ENCODE measurements at regions not wholly inside any gene's neighbourhood (a gene's known extent, or its start where the extent isn't known, plus 50 kb on each side); places are given as distances from the start of the nearest gene placed in this dataset.

DNA sequence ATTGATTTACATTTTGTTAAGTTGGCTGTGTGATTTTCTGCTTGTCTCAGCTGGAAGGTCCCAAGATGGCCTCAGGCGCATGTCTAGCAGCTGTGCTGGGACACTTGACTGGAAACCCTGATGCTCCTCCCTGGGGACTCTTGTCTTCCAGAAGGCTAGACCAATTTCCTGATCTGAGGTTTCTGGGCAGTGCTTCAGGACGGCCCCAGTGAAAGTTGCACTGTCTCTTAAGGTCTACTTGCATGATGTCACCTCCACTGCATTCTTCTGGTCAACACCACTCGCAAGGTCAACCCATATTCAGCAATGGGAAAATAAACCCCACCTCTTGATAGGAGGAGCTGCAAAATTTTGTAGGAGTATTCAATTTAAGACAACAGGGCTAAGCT is 116.0 kb downstream of the SALL1 start:
- TF ChIP-seq FOXJ3 (CRISPR knock-in tag; IDR thresholded peaks at IDR 0.05; ENCODE audit: borderline replicate concordance) (no peak), NFE2L1 (CRISPR knock-in tag; IDR thresholded peaks at IDR 0.05) (no peak), GABPB1 (CRISPR knock-in tag; IDR thresholded peaks at IDR 0.05) (no peak), RORB (CRISPR knock-in tag; IDR thresholded peaks at IDR 0.05) (no peak), CREB1 (CRISPR knock-in tag; IDR thresholded peaks at IDR 0.05) (no peak), ZNF263 (CRISPR knock-in tag; IDR thresholded peaks at IDR 0.05; ENCODE audit: low read depth) (no peak), ZNF416 (CRISPR knock-in tag; IDR thresholded peaks at IDR 0.05) (no peak), TEAD1 (CRISPR knock-in tag; IDR thresholded peaks at IDR 0.05) (no peak)
- TF ChIP-seq, protein P1, sequence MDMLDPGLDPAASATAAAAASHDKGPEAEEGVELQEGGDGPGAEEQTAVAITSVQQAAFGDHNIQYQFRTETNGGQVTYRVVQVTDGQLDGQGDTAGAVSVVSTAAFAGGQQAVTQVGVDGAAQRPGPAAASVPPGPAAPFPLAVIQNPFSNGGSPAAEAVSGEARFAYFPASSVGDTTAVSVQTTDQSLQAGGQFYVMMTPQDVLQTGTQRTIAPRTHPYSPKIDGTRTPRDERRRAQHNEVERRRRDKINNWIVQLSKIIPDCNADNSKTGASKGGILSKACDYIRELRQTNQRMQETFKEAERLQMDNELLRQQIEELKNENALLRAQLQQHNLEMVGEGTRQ (CRISPR knock-in tag; IDR thresholded peaks at IDR 0.05): no peak
- TF ChIP-seq, protein P2, sequence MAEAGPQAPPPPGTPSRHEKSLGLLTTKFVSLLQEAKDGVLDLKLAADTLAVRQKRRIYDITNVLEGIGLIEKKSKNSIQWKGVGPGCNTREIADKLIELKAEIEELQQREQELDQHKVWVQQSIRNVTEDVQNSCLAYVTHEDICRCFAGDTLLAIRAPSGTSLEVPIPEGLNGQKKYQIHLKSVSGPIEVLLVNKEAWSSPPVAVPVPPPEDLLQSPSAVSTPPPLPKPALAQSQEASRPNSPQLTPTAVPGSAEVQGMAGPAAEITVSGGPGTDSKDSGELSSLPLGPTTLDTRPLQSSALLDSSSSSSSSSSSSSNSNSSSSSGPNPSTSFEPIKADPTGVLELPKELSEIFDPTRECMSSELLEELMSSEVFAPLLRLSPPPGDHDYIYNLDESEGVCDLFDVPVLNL (CRISPR knock-in tag; IDR thresholded peaks at IDR 0.05; ENCODE audit: borderline replicate concordance, low read depth): no peak
- TF ChIP-seq, protein P3, sequence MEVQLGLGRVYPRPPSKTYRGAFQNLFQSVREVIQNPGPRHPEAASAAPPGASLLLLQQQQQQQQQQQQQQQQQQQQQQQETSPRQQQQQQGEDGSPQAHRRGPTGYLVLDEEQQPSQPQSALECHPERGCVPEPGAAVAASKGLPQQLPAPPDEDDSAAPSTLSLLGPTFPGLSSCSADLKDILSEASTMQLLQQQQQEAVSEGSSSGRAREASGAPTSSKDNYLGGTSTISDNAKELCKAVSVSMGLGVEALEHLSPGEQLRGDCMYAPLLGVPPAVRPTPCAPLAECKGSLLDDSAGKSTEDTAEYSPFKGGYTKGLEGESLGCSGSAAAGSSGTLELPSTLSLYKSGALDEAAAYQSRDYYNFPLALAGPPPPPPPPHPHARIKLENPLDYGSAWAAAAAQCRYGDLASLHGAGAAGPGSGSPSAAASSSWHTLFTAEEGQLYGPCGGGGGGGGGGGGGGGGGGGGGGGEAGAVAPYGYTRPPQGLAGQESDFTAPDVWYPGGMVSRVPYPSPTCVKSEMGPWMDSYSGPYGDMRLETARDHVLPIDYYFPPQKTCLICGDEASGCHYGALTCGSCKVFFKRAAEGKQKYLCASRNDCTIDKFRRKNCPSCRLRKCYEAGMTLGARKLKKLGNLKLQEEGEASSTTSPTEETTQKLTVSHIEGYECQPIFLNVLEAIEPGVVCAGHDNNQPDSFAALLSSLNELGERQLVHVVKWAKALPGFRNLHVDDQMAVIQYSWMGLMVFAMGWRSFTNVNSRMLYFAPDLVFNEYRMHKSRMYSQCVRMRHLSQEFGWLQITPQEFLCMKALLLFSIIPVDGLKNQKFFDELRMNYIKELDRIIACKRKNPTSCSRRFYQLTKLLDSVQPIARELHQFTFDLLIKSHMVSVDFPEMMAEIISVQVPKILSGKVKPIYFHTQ (CRISPR knock-in tag; IDR thresholded peaks at IDR 0.05): no peak
- TF ChIP-seq, protein P4, sequence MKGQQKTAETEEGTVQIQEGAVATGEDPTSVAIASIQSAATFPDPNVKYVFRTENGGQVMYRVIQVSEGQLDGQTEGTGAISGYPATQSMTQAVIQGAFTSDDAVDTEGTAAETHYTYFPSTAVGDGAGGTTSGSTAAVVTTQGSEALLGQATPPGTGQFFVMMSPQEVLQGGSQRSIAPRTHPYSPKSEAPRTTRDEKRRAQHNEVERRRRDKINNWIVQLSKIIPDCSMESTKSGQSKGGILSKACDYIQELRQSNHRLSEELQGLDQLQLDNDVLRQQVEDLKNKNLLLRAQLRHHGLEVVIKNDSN (CRISPR knock-in tag; IDR thresholded peaks at IDR 0.05): no peak
- TF ChIP-seq, protein P5, sequence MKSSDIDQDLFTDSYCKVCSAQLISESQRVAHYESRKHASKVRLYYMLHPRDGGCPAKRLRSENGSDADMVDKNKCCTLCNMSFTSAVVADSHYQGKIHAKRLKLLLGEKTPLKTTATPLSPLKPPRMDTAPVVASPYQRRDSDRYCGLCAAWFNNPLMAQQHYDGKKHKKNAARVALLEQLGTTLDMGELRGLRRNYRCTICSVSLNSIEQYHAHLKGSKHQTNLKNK (CRISPR knock-in tag; IDR thresholded peaks at IDR 0.05): no peak
- TF ChIP-seq, protein P6, sequence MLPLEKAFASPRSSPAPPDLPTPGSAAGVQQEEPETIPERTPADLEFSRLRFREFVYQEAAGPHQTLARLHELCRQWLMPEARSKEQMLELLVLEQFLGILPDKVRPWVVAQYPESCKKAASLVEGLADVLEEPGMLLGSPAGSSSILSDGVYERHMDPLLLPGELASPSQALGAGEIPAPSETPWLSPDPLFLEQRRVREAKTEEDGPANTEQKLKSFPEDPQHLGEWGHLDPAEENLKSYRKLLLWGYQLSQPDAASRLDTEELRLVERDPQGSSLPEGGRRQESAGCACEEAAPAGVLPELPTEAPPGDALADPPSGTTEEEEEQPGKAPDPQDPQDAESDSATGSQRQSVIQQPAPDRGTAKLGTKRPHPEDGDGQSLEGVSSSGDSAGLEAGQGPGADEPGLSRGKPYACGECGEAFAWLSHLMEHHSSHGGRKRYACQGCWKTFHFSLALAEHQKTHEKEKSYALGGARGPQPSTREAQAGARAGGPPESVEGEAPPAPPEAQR (CRISPR knock-in tag; IDR thresholded peaks at IDR 0.05): no peak
- no peak for DNase-seq (ENCODE audit: low spot score)
- ChIA-PET CTCF (interaction anchor here (1.5 to 2.1 kb wide), 2 partner anchors 15 to 229 kb away, joined by 3 to 9 read pairs; no protein-coding TSS in a partner anchor), POLR2A (no interaction called here)
- H3K9me3 Mint-ChIP-seq: no peaks in the 10 kb centered on the region
- 0 out of 2 replicates have a peak overlapping the region, but pooled peaks have one; percentile 66 for H3K27ac Mint-ChIP-seq
- peaks cover 31% of the 10 kb centered on the region for H3K4me1 Mint-ChIP-seq
- no peaks in the 10 kb centered on the region for H3K36me3 Mint-ChIP-seq
- H3K4me3 Mint-ChIP-seq: no peak overlapping the region
- peak; percentile 13 for ATAC-seq
- no peaks in the 10 kb centered on the region; the same call in 1 of the 2 replicates for H3K27me3 Mint-ChIP-seq (ENCODE audit: low read depth)

DNA sequence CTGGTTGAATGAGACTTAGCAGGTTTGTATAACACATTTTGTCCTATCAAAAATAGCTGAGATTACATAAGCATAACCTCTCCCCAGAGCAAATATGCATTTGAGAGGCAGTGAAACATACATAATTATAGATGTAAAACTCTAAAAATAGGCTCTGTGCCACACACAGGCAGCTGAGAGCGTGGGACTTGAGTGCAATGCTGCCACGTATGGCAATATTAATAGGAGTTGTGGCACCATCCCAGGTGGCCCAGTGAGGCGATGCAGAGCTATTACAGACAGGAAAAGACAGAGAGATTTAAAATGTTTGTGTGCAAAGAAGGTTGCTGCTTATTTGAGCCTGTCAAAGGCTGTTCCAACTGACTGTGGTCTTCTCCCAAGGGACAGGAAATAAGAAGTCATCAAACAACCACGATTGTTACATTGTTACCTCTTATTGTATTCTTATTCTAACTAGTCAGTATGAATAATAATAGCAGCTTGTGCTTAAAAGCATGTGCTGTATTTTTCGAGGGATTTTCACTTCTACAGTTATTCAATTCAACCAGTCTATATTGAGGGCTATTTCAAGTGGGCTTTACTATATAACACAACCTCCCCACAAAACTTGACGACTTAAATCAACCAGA is 116.5 kb downstream of the SALL1 start:
- Mint-ChIP-seq H3K4me1 (peaks cover 30% of the 10 kb centered on the region), H3K9me3 (no peaks in the 10 kb centered on the region), H3K27me3 (ENCODE audit: low read depth) (no peaks in the 10 kb centered on the region; the same call in 1 of the 2 replicates), H3K27ac (no peak overlapping the region), H3K4me3 (no peak overlapping the region), H3K36me3 (no peaks in the 10 kb centered on the region)
- CTCF ChIA-PET: interaction anchor here (0.8 to 2.1 kb wide), 3 partner anchors 14 to 228 kb away, joined by 3 to 9 read pairs (median 3); no protein-coding TSS in a partner anchor
- ATAC-seq: no peak
- DNase-seq (ENCODE audit: low spot score): no peak
- POLR2A ChIA-PET: no interaction called here
- TF ChIP-seq, protein P7, sequence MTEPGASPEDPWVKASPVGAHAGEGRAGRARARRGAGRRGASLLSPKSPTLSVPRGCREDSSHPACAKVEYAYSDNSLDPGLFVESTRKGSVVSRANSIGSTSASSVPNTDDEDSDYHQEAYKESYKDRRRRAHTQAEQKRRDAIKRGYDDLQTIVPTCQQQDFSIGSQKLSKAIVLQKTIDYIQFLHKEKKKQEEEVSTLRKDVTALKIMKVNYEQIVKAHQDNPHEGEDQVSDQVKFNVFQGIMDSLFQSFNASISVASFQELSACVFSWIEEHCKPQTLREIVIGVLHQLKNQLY (CRISPR knock-in tag; IDR thresholded peaks at IDR 0.05): no peak
- TF ChIP-seq PRRX2 (CRISPR knock-in tag; IDR thresholded peaks at IDR 0.05): no peak
- no peak for TF ChIP-seq ETV6 (CRISPR knock-in tag; IDR thresholded peaks at IDR 0.05)
- TF ChIP-seq, protein P8, sequence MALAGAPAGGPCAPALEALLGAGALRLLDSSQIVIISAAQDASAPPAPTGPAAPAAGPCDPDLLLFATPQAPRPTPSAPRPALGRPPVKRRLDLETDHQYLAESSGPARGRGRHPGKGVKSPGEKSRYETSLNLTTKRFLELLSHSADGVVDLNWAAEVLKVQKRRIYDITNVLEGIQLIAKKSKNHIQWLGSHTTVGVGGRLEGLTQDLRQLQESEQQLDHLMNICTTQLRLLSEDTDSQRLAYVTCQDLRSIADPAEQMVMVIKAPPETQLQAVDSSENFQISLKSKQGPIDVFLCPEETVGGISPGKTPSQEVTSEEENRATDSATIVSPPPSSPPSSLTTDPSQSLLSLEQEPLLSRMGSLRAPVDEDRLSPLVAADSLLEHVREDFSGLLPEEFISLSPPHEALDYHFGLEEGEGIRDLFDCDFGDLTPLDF (CRISPR knock-in tag; IDR thresholded peaks at IDR 0.05): no peak
- TF ChIP-seq SOX15 (CRISPR knock-in tag; IDR thresholded peaks at IDR 0.05): no peak
- no peak for TF ChIP-seq SP1 (CRISPR knock-in tag; conservative IDR thresholded peaks at IDR 0.05)
- no peak for TF ChIP-seq FOXK1 (CRISPR knock-in tag; IDR thresholded peaks at IDR 0.05)
- TF ChIP-seq, protein P6 (CRISPR knock-in tag; IDR thresholded peaks at IDR 0.05): no peak
- no peak for TF ChIP-seq ZNF121 (CRISPR knock-in tag; IDR thresholded peaks at IDR 0.05)
- no peak for TF ChIP-seq GTF2I (CRISPR knock-in tag; conservative IDR thresholded peaks at IDR 0.05)
- no peak for TF ChIP-seq OVOL2 (CRISPR knock-in tag; IDR thresholded peaks at IDR 0.05; ENCODE audit: borderline replicate concordance)
- TF ChIP-seq NFYB (CRISPR knock-in tag; conservative IDR thresholded peaks at IDR 0.05; ENCODE audit: low read depth): no peak

All from WTC11 (cell line).